Muscle layer of colon (tissue), 2 donors: ENCODE measurements at regions not wholly inside any gene's neighbourhood (a gene's known extent, or its start where the extent isn't known, plus 50 kb on each side); places are given as distances from the start of the nearest gene placed in this dataset.

Experiments
- H3K27ac ChIP-seq: one replicate; pipeline ENCODE4 v1.7.0; 2013; ENCODE audit warnings: low read depth, mild to moderate bottlenecking, low read length, moderate library complexity
- H3K27me3 ChIP-seq, 2 donors: one replicate each; pipeline ENCODE4 v1.7.0; 2013; ENCODE audit warnings: low read length in 2 of 2, mild to moderate bottlenecking in 2 of 2; ENCODE audit not compliant: insufficient read depth in 2 of 2, control insufficient read depth in 1 of 2
- H3K36me3 ChIP-seq: one replicate; pipeline ENCODE4 v1.7.0; 2013; ENCODE audit warnings: mild to moderate bottlenecking, low read length; ENCODE audit not compliant: insufficient read depth
- H3K4me1 ChIP-seq: one replicate; pipeline ENCODE4 v1.7.0; 2013; ENCODE audit warnings: mild to moderate bottlenecking, low read length; ENCODE audit not compliant: insufficient read depth
- H3K4me3 ChIP-seq, 2 donors: one replicate each; pipeline ENCODE4 v1.7.0; 2013; ENCODE audit warnings: low read length in 2 of 2, low read depth in 1 of 2, mild to moderate bottlenecking in 1 of 2, moderate library complexity in 1 of 2
- H3K9ac ChIP-seq: one replicate; pipeline ENCODE4 v1.7.0; 2013; ENCODE audit warnings: low read length
- H3K9me3 ChIP-seq: one replicate; pipeline ENCODE4 v1.7.0; 2013; ENCODE audit warnings: mild to moderate bottlenecking, low read length
- donor health status: abdominal sarcoma.
- donor health status: Adenocarcinoma of cecum.

DNA sequence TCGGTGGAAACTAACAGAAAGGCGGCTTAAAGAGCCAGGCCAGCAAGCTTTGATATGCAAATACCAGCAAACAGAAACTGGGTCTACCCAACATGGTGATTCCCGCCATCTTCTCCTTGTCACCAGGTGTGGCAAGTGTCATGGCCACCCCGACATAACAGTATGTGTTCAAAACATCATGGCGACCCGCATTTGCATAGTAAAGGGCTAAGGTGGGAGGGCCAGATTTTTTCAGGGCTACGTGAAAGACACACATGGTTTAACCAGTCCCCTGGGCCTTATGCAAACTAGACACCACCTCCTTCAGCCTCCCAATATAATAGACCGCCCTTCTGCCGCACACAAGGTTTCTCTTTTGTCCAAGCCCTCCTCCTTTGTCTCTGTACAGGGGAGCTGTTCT lies 260.4 kb downstream of the METTL4 start:
- Histone ChIP-seq H3K9me3 (no peaks in the 10 kb centered on the region), H3K36me3 (no peaks in the 10 kb centered on the region), H3K4me1 (no peaks in the 10 kb centered on the region), H3K9ac (no peak overlapping the region), H3K4me3 (no peak overlapping the region), H3K27me3 (no peaks in the 10 kb centered on the region), H3K27ac (no peak overlapping the region)

DNA sequence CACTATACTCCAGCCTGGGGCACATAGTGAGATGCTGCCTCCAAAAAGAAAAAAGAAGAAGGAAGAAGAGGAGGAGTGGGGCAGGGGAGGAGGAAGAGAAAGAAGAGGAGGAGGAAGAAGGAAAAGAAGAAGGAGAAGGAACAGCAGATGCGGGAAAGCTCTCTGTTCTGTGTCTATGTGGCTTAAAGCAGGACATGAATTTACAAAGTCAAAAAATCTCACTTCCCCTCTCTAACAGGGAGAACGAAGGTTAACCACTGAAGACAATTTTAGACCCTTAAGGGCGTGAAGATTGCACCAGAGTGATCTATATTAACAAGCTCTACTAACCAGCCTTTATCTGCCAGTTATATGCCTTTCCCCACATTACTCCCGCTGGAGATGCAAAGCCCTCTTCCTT lies 258.9 kb downstream of the METTL4 start:
- Histone ChIP-seq H3K27me3 (no peaks in the 10 kb centered on the region), H3K9ac (no peak overlapping the region), H3K36me3 (no peaks in the 10 kb centered on the region)

DNA sequence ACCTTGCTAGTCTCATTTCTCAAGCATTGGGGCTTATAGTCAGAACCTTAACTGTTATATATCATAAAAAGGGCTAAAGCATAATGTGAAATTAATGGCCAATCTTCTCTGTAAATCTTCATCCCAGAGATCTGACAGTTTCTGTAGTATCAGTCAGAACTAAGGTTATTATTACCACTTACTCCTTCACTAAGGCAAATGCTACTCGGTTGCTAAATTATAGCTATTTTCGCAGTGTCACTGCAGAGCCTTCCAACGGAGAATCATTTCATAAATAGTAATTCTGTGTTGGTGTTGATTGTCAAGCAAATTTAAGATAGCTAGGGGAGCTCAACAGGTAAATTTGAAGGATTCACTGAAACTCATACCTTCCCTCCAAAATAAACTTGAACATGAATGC lies 258.0 kb downstream of the METTL4 start:
- Histone ChIP-seq H3K27ac (no peak overlapping the region), H3K4me3 (no peak overlapping the region), H3K4me1 (no peaks in the 10 kb centered on the region), H3K27me3 (no peaks in the 10 kb centered on the region), H3K36me3 (no peaks in the 10 kb centered on the region), H3K9ac (no peak overlapping the region), H3K9me3 (no peaks in the 10 kb centered on the region)

More for the DNA sequence above, 258.9 kb downstream of the METTL4 start:
- Histone ChIP-seq H3K4me3 (no peak overlapping the region), H3K9me3 (no peaks in the 10 kb centered on the region), H3K4me1 (no peaks in the 10 kb centered on the region), H3K27ac (no peak overlapping the region)

DNA sequence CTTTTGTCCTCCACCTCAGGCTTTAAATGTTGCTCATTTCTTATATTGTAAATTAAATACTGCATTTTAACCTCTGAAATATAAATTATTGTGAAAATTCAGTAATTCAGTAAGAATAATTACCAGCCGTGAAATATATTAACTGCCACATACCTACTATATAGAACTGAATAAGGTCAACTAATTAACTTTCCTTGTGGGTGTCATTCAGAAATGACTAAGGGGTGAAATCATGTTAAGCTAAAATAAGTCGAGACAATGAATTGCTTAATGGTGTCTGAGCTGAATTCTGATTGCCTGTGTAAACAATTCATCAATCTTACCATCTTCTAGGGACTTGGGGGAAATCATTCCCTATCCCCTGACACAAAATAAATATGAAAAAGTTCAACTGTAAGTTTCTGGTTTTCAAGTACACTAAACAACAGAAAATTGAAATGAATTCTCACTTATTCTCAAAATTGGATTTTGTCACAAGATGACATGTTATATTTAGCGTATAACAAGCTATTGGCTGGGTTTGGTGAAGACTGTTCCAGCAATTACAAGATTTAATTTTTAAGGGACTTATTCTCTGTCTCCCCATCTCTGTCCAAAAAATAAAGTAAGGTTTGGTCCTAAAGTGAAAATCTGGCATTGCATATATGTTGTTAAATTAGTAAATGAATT lies 255.1 kb downstream of the METTL4 start:
- no peak overlapping the region for H3K9ac ChIP-seq
- H3K4me1 ChIP-seq, result no peaks in the 10 kb centered on the region
- H3K27me3 ChIP-seq, result no peaks in the 10 kb centered on the region
- no peak overlapping the region for H3K27ac ChIP-seq
- no peaks in the 10 kb centered on the region for H3K9me3 ChIP-seq
- H3K36me3 ChIP-seq, result no peaks in the 10 kb centered on the region
- no peak overlapping the region for H3K4me3 ChIP-seq

DNA sequence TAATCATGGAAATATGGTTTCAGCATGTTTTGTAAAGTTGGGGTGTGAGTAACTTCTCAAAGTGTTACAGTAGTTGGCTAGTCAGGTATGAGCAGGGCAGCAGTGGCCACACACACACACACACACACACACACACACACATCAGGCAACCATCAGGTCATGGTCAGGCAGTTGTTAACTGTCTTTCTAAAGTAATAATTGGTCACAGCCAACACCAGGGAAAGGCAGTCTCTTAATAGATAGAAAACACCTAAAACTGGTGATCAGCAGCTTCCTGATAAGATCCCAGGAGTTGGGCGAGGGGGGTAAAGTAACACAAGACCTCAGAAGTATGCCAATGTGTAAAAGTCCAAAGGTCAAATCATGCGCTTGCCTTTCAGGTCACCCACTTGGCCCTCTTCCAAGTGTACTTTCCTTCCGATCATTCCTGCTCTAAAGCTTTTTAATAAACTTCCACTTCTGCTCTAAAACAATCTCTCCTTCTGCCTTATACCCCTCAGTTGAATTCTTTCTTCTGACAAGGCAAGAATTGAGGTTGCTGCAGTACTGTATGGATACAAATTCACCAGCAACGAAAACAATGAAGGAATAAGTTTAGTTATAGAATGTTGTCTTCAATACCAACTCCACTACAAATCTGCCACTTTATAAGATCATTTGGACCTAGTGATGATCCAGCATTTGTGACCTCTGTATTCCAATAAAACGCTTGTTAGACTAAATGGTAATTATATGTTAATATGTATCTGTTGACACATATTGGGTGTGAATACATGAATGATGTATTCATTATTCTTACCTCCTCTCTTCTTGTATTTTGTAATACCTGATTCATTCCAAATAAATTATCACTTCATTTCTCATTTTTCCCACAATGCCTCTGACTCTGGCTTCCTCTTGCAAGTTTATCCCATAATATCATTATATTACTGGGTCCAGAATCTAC lies 254.3 kb downstream of the METTL4 start:
- H3K36me3 ChIP-seq, result no peaks in the 10 kb centered on the region
- H3K9ac ChIP-seq, result no peak overlapping the region
- H3K27me3 ChIP-seq, result no peaks in the 10 kb centered on the region
- H3K9me3 ChIP-seq, result no peaks in the 10 kb centered on the region
- no peak overlapping the region for H3K4me3 ChIP-seq
- H3K27ac ChIP-seq, result no peak overlapping the region
- H3K4me1 ChIP-seq, result no peaks in the 10 kb centered on the region

DNA sequence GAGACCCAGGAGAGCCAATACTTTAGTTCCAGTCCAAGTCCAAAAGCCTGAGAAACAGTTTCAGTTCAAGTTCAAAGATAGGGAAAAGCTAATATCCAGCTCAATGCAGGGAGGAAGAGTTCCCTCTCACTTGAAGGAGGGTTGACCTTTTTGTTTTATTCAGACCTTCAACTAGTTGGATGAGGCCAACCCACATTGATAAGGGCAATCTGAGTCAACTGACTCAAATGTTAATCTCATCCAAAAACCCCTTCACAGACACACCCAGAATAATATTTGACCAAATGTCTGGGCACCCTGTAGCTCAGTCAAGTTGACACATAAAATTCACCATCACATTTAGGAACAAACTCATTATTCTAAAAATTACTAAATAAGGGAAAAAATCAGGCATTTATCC lies 246.8 kb downstream of the METTL4 start:
- Histone ChIP-seq H3K4me3 (no peak overlapping the region), H3K27me3 (no peaks in the 10 kb centered on the region), H3K9me3 (no peaks in the 10 kb centered on the region), H3K9ac (no peak overlapping the region), H3K36me3 (no peaks in the 10 kb centered on the region), H3K27ac (no peak overlapping the region), H3K4me1 (no peaks in the 10 kb centered on the region)

DNA sequence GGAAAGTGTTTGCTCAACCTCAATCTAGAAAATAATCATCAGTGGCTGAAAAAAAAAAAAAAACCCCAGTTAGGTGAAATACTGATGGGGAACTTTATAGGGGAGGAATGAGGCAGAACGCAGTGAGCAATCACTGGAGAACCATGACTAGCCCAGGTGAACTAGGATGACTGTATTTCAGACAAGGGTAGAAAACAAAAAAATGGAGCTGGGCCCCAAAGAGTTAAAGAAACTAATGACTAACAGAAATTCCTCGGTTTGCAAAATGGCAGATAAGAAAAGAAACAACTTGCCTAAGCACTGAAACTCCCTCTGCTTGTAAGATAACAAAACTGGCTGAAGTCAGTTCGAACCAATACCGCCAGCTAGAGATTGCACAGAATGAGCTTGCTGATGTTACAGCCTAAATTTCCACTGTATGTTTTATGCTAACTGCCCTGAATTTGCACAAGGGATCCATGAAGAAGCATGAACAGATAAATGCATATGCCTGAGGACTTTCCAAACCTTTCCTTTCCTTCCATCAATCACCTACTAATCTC lies 245.9 kb downstream of the METTL4 start:
- H3K9ac ChIP-seq, result no peak overlapping the region
- H3K4me3 ChIP-seq, result no peak overlapping the region
- no peak overlapping the region for H3K27ac ChIP-seq
- H3K36me3 ChIP-seq, result no peaks in the 10 kb centered on the region
- H3K27me3 ChIP-seq, result no peaks in the 10 kb centered on the region
- no peaks in the 10 kb centered on the region for H3K4me1 ChIP-seq
- H3K9me3 ChIP-seq, result no peaks in the 10 kb centered on the region

DNA sequence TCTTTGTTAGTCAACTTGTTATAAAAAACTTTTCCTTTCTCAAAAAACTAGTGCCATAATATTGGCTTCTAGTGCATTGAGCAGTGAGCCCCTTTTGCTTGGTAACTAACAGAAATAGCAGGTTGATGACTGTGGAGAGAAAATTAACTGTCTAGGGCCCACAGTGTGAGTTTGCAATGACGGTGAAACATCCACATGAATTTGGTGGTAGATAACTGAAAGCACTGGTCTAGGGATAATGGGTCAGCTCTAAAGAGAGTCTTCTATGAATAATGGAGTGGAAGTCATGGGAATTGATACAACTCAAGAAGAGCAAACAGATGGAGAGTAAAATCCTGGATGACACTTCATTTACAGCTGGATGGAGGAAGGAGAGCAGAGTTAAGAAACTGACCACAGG lies 245.4 kb downstream of the METTL4 start:
- Histone ChIP-seq H3K4me3 (no peak overlapping the region), H3K36me3 (no peaks in the 10 kb centered on the region), H3K9ac (no peak overlapping the region), H3K4me1 (no peaks in the 10 kb centered on the region), H3K27ac (no peak overlapping the region), H3K9me3 (no peaks in the 10 kb centered on the region), H3K27me3 (no peaks in the 10 kb centered on the region)

DNA sequence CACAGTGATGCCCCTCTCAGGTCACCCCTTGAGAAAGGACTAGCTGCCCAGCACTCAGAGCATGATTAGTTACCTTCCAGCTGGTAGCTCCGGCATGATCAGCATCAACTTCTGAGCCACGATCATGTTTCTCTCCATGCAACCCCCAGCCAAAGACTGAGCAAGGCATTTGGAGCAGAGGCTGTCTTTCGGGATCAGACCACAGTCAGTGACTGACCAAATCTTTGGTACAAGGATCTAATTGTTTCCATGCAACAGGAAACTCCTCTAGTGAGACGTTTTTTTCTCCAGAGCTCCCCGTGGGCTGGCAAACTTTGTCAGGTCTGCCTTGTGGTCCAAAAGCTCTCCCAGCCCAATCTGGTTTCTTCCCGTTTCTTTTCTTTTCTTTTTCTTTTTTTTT lies 244.3 kb downstream of the METTL4 start:
- no peak overlapping the region for H3K9ac ChIP-seq
- H3K27ac ChIP-seq, result no peak overlapping the region
- no peaks in the 10 kb centered on the region for H3K4me1 ChIP-seq
- H3K9me3 ChIP-seq, result no peaks in the 10 kb centered on the region
- H3K4me3 ChIP-seq, result no peak overlapping the region
- H3K36me3 ChIP-seq, result no peaks in the 10 kb centered on the region
- H3K27me3 ChIP-seq, result no peaks in the 10 kb centered on the region

DNA sequence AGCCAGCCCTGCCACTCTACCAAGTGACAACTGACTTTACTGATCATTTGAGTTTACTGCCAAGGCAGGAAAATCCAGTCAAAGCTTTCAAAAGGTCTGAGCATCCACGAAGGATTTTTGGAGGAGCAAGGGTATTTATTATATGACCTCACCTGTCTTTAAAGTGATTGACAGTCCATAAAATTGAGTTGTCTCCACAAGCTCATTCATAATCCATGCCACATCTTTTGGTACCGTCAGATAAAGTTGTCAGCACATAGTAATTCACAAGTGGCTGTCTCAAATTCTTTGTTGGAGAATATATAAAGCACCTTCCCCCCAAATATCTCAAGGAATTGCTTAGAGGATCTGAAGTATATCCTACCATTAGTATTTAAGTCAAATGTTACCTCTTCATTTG lies 240.5 kb downstream of the METTL4 start:
- no peak overlapping the region for H3K9ac ChIP-seq
- no peak overlapping the region for H3K27ac ChIP-seq

DNA sequence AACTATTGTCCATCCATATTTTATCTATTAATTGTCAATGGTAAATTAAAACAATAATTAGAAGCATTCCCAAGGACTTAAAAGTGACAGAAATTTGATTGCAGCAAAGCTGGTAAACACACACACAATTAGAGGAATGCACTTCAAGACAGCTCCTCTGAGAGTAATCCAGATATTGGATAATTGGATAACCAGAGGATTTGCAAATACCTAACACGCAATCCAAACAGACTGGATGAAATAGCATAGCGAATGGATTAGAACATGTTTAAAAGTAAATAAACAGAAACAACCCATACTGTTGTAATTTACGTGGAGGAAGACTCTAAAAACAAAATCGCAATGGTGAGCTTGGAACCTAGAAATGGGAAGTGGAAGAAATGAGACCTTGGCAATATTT lies 239.8 kb downstream of the METTL4 start:
- Histone ChIP-seq H3K27ac (no peak overlapping the region), H3K27me3 (no peaks in the 10 kb centered on the region), H3K36me3 (no peaks in the 10 kb centered on the region), H3K4me3 (no peak overlapping the region), H3K9me3 (no peaks in the 10 kb centered on the region), H3K9ac (no peak overlapping the region), H3K4me1 (no peaks in the 10 kb centered on the region)

More for the DNA sequence above, 240.5 kb downstream of the METTL4 start:
- Histone ChIP-seq H3K4me3 (no peak overlapping the region), H3K27me3 (no peaks in the 10 kb centered on the region), H3K9me3 (no peaks in the 10 kb centered on the region), H3K4me1 (no peaks in the 10 kb centered on the region), H3K36me3 (no peaks in the 10 kb centered on the region)
